Right lobe of liver (tissue), 6 donors: ENCODE measurements at regions not wholly inside any gene's neighbourhood (a gene's known extent, or its start where the extent isn't known, plus 50 kb on each side); places are given as distances from the start of the nearest gene placed in this dataset.

Source experiments
- ATAC-seq, 4 donors: fragments of 200-7000 bp; cut with Tn5 transposase; one replicate each; pipeline ENCODE4 v1.9.1; 2020; ENCODE audit warnings: mild to moderate bottlenecking in 4 of 4, moderate library complexity in 4 of 4
- DNase-seq, 3 donors: peaks; one replicate each; pipeline ENCODE4 v3.0.0-alpha.2; 2020
- H3K27ac ChIP-seq, 3 donors: fragments of 200-600 bp; one replicate each; pipeline ENCODE4 v1.8.0; 2022
- H3K27me3 ChIP-seq, 2 donors: fragments of 200-600 bp; one replicate each; pipeline ENCODE4 v1.8.0; 2022
- H3K36me3 ChIP-seq, 4 donors: fragments of 200-600 bp; sonication (generic) in 1 of 4; one replicate each; pipeline versions ENCODE4 v1.5.1 to v1.8.0; 2017 to 2022; ENCODE audit warnings: control low read depth in 1 of 4
- H3K4me1 ChIP-seq, 4 donors: fragments of 200-600 bp; sonication (generic) in 1 of 4; one replicate each; pipeline versions ENCODE4 v1.5.1 to v1.8.0; 2017 to 2022; ENCODE audit warnings: control low read depth in 1 of 4
- H3K4me3 ChIP-seq, 3 donors: fragments of 200-600 bp; one replicate each; pipeline ENCODE4 v1.8.0; 2022
- H3K9me3 ChIP-seq, 4 donors: fragments of 200-600 bp; sonication (generic) in 1 of 4; one replicate each; pipeline versions ENCODE4 v1.5.1 to v1.8.0; 2017 to 2022; ENCODE audit warnings: control low read depth in 1 of 4
- POLR2A ChIP-seq: fragments of 450-650 bp; IDR thresholded peaks from one replicate; pipeline ENCODE4 v1.6.1; 2017; ENCODE audit warnings: antibody characterized with exemption, mild to moderate bottlenecking
- WGBS: methylation state at CpG from one replicate; pipeline ENCODE4 v1.1.6; 2018; ENCODE audit warnings: low coverage, low lambda C conversion rate; ENCODE audit not compliant: insufficient coverage; ENCODE audit errors: missing lambda C conversion rate; 5-methylcytosine and 5-hydroxymethylcytosine counted together
- intact Hi-C, 2 donors: fragments of 100-400 bp; cut with DNase I; formaldehyde crosslinking; loops; one replicate each; pipeline versions ENCODE4 v1.11.2 to v1.14.1; 2022
- TF ChIP-seq, protein P1 (sequence below), 4 donors: fragments of 200-600 bp in 3 of 4; fragments of 450-650 bp in 1 of 4; IDR thresholded peaks; one replicate each; pipeline versions ENCODE4 v1.5.1 to v1.8.0; 2016 to 2022; ENCODE audit warnings: antibody characterized with exemption in 4 of 4, mild to moderate bottlenecking in 2 of 4
- donor health status: DM: no; HTN: yes; CAD: no.
- donor health status: DM: no; HTN: no; CAD: no.
- donor health status: DM: no; HTN: no; CAD: no.
- donor health status: DM: no; HTN: yes; CAD: no.
- donor health status: DM: no; HTN: yes; CAD: no.

DNA sequence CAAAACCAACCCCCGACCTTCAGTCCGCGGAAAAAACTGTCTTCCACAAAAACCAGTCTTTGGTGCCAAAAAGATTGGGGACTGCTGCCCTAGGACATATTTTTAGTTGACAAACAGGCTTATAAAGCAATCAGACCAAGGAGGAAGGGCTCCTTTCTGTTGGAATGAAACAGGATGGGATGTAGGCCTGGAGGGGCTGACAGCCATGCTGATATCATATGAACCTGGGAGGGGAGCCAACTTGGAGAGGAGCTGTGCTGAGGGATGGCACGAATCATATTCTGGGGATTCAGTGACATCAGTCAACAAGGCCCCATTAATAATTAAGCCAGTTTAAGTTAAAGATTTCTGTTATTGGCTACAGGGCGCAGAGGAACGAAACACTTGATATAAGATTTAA lies 225.4 kb upstream of the TSHZ2 start:
- DNase-seq: no peak
- Histone ChIP-seq H3K4me1 (no peaks in the 10 kb centered on the region), H3K27ac (no peak overlapping the region), H3K27me3 (no peaks in the 10 kb centered on the region), H3K9me3 (no peaks in the 10 kb centered on the region), H3K36me3 (no peaks in the 10 kb centered on the region), H3K4me3 (no peak overlapping the region)
- peak in 3 of 4 donors; percentile 45 to 74 (median 61) for ATAC-seq
- intact Hi-C loops: no loop called here
- TF ChIP-seq, protein P1, sequence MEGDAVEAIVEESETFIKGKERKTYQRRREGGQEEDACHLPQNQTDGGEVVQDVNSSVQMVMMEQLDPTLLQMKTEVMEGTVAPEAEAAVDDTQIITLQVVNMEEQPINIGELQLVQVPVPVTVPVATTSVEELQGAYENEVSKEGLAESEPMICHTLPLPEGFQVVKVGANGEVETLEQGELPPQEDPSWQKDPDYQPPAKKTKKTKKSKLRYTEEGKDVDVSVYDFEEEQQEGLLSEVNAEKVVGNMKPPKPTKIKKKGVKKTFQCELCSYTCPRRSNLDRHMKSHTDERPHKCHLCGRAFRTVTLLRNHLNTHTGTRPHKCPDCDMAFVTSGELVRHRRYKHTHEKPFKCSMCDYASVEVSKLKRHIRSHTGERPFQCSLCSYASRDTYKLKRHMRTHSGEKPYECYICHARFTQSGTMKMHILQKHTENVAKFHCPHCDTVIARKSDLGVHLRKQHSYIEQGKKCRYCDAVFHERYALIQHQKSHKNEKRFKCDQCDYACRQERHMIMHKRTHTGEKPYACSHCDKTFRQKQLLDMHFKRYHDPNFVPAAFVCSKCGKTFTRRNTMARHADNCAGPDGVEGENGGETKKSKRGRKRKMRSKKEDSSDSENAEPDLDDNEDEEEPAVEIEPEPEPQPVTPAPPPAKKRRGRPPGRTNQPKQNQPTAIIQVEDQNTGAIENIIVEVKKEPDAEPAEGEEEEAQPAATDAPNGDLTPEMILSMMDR (IDR thresholded peaks at IDR 0.05): no peak
- TF ChIP-seq POLR2A: no peak
- 69% methylated on average over 6 of the region's 6 CpGs for WGBS

DNA sequence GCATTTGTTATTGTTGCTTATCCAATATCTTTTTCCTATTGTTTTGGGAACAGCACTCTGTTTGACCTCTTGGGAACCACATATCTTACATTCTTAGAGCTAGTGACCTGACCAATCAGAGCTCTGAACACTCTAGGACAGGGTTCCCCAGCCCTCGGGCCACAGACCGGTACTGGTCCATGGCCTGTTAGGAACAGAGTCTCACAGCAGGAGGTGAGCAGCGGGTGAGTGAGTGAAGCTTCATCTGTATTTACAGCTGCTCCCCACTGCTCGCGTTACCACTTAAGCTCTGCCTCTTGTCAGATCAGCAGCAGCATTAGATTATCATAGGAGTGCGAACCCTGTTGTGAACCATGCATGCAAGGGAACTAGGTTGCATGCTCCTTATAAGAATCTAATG lies 226.0 kb upstream of the TSHZ2 start:
- TF ChIP-seq POLR2A: no peak
- TF ChIP-seq, protein P1 (IDR thresholded peaks at IDR 0.05): no peak
- Histone ChIP-seq H3K27me3 (no peaks in the 10 kb centered on the region), H3K4me1 (no peaks in the 10 kb centered on the region), H3K9me3 (no peaks in the 10 kb centered on the region), H3K27ac (no peak overlapping the region), H3K36me3 (no peaks in the 10 kb centered on the region), H3K4me3 (no peak overlapping the region)
- ATAC-seq (peak in 1 of 4 donors; percentile 36), DNase-seq (no peak)
- intact Hi-C loops: no loop called here
- 100% methylated on average over 1 of the region's 6 CpGs for WGBS

DNA sequence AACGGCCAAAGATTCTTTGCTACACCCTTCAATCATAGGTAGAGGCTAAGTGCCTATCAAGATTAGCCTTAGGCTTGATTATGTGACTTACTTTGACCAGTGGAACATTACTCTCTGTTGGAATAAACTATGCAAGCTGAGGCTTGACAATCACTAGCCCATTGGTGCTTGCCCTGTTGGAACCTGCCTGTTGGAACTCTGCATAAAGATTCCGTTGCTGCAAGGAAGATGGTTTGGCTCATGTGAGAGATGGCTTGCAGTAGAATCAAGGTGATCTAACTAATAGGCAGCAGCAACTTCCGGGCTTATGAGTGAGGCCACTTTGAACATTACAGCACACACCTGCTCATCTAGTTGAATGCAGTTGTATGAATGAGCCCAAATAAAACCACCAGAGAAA lies 227.7 kb upstream of the TSHZ2 start:
- Histone ChIP-seq H3K27me3 (no peaks in the 10 kb centered on the region), H3K9me3 (no peaks in the 10 kb centered on the region), H3K4me1 (no peaks in the 10 kb centered on the region), H3K4me3 (no peak overlapping the region), H3K36me3 (no peaks in the 10 kb centered on the region), H3K27ac (no peak overlapping the region)
- ATAC-seq: no peak
- TF ChIP-seq, protein P1 (IDR thresholded peaks at IDR 0.05): no peak
- no peak for TF ChIP-seq POLR2A
- intact Hi-C loops: no loop called here
- no peak for DNase-seq
- 37% methylated on average over 2 of the region's 3 CpGs for whole genome bisulfite sequencing

DNA sequence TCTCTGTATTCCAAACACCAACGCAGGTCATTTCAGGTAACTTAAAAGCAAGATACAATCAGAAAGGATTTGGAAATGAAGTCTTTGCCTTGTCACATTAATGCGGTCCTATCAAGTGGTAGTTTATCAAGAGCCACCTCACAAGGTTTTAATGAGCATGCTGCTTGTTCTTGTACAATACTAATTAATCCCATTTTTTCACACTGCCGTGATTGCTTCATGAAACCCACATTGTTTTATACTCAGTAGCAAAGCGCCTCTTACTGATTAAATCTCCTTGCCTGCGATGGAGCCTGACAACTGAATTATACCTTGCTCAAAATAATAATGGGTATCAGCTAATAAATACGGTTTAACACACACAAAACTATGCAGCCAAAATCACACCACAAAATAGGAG lies 234.1 kb upstream of the TSHZ2 start:
- H3K4me3 ChIP-seq: no peak overlapping the region
- intact Hi-C loops: no loop called here
- TF ChIP-seq, protein P1 (IDR thresholded peaks at IDR 0.05): no peak
- no peak for TF ChIP-seq POLR2A
- no peaks in the 10 kb centered on the region for H3K36me3 ChIP-seq
- H3K27ac ChIP-seq: no peak overlapping the region
- ATAC-seq (no peak), DNase-seq (no peak)
- H3K4me1 ChIP-seq: no peaks in the 10 kb centered on the region
- no peaks in the 10 kb centered on the region for H3K9me3 ChIP-seq
- 82% methylated on average over 4 of the region's 6 CpGs for WGBS
- no peaks in the 10 kb centered on the region for H3K27me3 ChIP-seq

DNA sequence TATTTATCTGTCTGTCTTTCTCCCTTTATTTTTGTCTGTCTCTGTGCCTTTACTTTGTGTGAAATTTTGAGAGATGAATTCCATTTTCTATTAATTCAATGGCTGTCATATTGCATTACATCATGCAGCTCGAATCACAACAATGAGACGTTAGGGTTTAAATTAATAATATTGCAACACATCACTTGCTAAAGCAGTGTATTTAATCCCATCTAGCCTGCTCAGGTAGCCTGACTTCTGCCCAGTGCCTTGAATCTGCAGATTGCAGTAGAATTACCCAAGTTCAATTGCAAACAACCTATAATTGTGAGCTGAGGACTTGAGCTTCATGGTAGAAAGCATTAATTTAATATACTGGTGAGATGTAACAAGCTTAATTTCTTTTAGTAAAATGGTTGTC lies 235.7 kb upstream of the TSHZ2 start:
- H3K4me1 ChIP-seq: no peaks in the 10 kb centered on the region
- WGBS: 57% methylated on average over 2 of the region's 2 CpGs
- no peak overlapping the region for H3K4me3 ChIP-seq
- no peaks in the 10 kb centered on the region for H3K27me3 ChIP-seq
- intact Hi-C loops: no loop called here
- ATAC-seq (no peak), DNase-seq (no peak)
- no peak for TF ChIP-seq POLR2A
- TF ChIP-seq, protein P1 (IDR thresholded peaks at IDR 0.05): no peak
- no peaks in the 10 kb centered on the region for H3K36me3 ChIP-seq
- H3K27ac ChIP-seq: no peak overlapping the region
- H3K9me3 ChIP-seq: no peaks in the 10 kb centered on the region
